GM21360 (cell line): ENCODE measurements at regions not wholly inside any gene's neighbourhood (a gene's known extent, or its start where the extent isn't known, plus 50 kb on each side); places are given as distances from the start of the nearest gene placed in this dataset.
"Not testable (repeated sequence)": the region's sequence is repeated elsewhere in the genome, so short reads cannot be mapped to it uniquely, and the experiment has no call there.

Experiments
- ATAC-seq: cut with Tn5 transposase; IDR thresholded peaks from one replicate; pipeline ENCODE4 v1.9.1; 2021; ENCODE audit warnings: mild to moderate bottlenecking, moderate library complexity; ENCODE audit not compliant: unreplicated experiment

DNA sequence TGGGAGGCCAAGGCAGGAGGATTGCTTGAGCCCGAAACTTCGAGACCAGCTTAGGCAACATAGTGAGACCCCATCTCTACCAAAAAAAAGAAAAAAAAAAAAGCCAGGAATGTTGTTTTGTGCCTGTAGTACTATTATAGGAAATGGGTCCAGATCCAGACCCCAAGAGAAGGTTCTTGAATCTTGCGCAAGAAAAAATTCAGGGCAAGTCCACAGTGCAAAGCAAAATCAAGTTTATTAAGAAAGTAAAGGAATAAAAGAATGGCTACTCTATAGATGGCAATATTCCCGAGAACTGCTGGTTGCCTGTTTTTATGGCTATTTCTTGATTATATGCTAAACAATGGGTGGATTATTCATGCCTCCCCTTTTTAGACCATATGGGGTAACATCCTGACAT lies 51.2 kb upstream of the RDX start:
- ATAC-seq, result no peak

DNA sequence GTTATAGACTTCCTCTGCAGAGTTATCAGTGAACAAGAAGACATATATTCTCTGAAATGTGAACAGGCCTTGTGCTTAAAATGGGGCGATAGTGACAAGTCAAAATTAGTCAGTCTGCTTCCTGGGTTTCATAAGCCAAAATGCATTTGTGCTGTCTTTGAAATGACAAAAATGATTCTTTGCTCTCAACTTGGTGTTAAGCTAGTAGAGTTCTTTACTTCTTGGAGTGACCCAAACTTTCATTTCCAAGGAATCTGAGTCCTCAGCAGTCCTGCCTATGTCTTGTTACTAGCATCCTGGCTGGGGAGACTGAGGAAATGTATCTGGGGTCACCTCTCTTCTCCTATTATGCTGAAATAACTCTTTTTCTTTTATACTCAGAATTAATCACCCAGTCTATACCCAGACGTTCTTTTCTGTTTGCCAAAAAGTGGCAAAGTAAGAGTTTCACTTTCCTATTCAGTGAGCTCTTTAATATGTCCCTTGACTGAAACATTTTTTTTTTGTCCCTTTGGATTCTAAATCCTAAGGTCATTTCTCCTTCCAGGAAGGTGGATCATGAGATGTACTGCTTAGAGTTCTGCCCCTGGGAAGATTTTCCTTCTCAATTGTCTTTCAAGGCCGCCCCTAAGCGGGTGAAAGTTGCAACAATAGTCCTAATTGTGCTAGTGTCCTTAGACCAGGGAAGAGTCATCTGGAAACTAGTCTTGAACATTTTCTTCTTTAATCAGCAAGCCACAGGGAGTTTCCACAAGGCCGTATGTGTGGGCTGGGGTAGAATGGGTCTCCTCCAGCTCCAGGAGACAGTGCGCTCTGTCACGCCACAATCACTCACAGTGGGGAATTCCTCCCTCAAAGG lies 53.0 kb upstream of the RDX start:
- ATAC-seq, result peak; percentile 86

DNA sequence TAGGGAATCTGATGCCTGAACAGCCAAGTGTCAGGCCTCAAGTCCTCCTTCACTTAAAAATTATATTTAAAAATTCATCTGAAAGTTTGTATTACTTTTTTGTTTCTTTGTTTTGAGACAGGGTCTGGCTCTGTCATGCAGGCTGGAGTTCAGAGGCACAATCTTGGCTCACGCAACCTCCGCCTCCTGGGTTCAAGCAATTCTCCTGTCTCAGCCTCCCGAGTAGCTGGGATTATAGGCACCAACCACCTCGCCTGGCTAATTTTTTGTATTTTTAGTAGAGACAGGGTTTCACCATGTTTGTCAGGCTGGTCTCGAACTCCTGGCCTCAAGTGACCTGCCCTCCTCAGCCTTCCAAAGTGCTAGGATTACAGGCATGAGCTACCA lies 53.6 kb upstream of the RDX start:
- ATAC-seq, result not testable (repeated sequence)

DNA sequence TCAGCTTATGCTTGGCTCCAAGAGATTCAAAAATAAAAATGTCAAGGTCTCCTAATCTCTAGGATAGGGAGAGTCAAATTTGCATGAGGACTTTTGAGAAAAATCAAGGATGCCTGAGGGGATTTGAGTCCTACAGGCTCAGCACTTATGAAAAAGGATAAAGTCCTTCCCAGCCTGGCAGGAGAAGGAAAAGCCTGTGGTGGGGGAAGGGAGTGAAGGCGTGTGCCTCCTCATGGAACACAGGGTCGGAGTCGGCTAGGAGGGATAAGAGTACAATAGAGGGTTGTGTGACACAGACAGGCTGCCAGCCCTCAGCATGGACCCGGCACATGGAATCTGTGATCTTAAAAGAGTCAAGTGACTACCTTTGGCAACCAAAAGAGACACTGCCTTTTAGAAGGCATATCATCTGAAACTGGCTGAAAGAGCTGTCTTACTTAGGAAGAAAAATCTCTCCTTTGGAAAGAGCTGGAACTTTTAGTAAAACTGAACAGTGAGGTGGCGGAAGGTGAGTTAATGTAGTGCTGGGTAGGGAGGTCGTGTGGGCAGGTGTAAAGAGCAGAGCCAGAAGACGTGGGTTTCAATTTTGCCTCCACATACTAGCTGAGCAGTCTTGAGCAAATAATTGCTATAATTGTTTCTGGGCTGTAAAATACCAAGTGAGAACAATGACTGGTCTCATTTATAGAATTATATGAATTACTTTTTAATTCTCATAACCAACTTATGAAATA lies 58.8 kb upstream of the RDX start:
- no peak for ATAC-seq

DNA sequence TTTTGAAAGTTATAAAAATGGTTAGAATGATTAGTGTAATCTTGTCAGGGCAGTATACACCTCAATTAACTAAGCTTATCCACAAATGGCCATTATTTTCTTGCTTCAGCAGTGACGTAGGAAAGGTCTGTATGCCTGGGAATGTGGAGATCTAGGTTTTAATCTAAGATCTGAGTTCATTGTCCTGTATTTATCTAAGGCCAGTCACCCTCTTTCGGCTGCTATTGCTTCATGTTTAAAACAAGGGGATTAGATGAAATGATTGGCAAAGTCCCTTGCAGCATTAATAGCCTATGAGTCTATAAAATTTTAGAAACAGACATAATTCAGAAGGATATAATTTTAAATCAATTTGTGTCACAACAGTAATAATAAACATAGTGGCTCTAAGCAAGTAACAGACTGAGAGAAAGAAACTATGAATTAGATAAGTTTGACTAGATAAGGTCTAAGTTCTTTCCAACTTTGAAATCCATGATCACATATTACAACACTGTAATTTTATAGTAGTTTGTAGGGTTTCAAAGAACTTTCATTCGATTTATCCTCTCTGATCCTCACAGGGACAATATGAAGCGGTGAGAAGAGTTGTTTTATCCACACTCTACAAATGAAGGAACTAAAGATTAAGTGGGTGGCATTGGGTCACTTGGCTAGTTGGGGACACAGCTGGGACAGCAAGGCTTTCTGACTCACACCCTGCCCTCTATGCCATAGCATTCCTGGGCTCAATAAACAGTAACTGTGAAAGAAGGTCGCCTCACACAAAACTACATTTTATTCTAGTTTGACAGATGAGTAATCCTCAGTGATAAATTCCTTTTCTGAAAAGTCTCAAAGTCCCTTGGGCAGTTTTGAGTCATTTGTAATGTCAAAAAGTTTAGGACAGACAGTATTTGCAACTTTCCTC lies 60.6 kb upstream of the RDX start:
- no peak for ATAC-seq

DNA sequence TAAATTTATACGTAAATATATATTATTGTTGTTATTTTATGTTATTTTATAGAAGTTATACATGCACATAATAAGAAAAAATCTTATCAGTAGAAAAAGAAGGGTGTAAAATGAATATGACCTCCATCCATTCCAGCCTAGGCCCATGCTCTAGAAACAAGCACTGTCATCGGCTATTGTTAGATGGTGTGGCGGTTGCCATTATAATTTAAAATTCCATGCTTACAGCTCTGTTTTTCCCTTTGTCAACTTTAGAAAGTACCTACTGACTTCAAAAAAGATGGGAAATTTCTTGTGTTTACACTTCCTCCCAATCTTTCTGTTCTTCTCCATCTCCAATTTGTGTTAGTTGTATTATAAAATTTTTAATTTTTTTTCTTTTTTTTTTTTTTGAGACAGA lies 61.9 kb upstream of the RDX start:
- no peak for ATAC-seq

DNA sequence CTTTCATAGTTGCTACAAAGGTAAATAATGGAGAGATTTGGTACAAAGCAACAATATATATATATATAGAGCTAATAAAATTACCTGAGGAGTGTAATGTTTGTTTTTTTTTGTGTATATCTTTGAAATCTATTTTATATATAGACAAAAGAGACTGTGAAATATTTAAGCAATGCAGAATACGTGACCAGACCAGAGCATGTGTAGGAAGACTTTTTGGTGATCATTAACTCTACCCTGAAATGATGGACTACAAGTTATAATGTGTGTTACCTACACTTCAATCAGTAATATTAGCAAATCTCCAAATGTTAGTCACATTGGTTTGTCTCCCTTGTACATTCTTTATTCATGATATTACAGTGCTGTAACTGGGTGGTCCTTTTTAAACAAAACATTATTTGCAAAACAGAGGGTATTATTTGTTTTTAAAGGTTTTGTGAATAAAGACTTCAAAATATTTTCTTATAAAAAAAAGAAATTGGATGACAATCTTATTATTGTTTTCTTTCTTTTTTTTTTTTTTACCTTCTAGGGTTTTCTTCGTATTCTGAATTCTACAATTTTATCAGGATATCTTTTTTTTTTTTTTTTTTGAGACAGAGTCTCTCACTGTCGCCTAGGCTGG lies 64.5 kb upstream of the RDX start:
- ATAC-seq, result not testable (repeated sequence)

DNA sequence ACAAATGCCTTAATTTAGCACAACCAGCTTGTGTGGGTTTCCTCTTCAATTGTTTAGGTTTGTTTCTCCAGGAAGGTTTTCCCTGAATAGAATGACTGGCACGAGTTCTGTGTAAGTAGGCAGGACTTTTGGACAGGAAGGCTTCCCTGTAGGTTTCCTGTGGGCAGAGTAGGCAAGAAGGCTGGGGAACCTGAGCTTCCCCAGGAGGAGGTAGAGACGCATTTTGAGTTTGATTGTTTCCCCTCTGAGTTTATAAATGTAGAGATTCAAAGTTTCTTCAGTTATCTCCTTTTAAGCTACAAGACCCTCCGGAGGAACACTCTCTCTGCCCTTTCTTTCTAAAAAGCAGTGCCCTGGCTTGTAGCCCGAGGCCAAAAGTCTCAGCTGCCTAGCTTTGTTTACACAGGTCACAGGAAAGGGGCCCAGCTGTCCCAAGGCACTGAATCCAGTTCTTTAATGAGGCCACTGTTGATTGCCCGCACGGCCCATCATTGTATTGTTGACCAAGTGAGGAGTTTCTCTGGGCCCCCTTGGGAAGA lies 66.6 kb upstream of the RDX start:
- ATAC-seq, result no peak

DNA sequence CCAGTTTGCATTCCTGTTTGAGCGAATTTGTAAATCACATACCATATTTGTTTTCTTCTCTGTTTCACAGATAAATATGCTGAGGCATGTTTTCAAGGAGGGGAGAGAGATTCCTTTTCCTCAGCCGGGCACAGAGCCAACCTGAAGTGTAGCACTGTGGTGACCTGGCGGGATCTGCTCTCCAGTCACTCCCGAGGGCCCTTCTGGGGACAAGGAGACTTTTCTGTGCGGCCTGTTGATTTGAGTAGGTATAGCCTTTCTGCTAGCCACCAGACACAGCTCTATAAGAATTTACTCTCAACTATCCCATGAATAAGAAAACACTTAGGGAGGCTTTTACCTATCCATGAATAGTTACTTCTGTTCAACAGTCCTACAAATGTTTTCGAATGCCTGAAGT lies 63.5 kb upstream of the FDX1 start:
- ATAC-seq, result no peak

DNA sequence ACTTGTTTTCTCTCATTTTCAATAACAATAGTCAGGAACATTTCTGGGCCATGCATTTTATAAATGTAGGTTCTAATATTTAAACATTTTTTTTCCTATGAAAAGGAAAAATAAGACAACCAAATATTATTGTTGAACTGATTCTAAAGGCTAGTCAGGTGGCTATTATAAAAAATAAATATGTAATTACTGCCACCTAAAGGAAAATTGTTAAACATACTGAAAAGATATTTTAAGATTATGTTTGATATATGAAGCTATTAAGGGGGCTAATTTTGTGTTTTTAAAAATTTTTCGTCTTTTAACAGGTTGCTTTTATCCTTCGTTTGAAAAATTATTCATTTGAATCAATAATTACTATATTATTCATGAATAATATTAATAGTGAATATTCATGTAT lies 62.2 kb upstream of the FDX1 start:
- no peak for ATAC-seq

DNA sequence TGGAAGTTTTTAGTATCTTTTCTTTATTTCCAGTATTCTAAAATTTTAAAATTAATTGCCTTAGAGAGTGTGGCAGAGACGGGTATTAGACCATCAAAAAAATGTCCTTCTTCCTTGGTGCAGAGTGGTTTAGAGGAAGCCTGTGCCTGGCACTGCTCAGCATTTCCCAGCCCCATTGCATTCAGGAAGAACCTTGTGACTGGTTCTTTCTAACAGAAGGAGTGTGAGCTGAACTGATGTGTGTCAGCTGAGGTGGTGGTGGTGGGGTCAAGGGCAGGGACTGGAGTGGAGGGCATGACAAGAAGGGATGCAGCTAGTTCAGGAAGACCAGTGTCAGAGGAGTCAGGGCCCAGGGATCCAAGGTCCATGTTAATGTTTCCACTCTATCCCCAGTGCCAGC lies 58.7 kb upstream of the FDX1 start:
- no peak for ATAC-seq

DNA sequence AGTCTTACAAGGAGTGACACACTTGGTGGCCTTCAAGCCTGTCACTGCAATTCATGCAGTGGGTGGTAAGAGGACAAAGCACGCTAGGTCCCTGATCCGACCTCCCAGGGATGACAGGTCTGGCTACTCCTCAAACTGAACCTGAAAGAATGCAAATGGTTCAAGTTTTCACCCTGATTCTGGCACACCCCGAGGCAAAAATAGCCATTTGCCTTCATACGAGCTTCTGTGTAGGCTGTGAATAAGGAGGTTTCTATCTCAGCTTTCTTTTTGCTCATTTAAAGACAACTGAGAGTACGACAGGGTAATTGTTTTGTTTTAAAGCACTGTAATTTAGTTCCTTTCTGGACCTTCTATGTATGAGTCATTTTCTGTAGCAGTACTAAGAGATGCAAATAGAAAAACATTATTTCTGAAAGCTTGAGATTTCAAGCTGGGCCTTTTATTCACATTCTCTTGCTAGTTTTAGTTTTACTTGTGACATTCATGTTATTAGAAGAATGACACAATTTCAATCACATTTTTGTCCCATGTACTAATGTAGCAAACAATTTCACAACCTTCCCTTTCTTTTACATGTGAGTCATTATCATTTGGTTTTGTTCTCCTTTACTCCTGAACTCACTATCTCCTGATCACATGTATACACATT lies 56.6 kb upstream of the FDX1 start:
- peak; percentile 89 for ATAC-seq

DNA sequence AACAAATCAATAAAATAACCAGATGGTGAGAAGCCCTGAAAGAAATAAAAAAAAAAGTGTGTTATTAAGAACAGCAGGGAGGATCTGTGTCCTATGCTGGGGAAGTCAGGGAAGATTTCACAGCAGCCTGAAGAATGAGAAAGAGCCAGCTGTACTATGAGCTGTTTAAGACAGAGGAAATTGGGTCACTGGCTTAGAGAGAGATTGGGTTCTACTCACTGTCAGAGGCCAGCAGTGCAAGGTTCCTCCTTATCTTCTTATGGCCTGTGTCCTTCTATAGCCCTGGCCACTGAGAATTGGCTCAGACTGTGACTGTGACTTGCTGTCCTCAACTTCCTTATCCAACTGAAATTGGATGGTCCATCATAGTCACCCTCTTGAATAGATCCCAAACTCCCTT lies 54.8 kb upstream of the FDX1 start:
- ATAC-seq, result no peak

DNA sequence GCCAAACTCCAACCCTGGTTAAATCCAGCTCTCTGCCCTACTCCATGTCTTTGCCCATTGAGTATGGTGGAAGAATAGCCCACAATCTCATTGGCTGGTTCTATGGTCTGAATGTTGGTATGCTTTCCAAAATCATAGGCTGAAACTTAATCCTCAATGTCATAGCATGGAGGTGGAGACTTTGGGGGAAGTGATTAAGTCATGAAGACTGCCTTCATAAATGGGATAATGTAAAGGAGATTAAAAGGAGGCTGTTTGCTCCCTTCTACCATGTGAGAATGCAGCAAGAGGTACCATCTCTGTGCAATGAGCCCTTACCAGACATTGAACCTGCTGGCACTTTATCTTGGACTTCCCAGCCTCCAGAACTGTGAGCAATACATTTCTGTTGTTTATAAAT lies 54.4 kb upstream of the FDX1 start:
- no peak for ATAC-seq

DNA sequence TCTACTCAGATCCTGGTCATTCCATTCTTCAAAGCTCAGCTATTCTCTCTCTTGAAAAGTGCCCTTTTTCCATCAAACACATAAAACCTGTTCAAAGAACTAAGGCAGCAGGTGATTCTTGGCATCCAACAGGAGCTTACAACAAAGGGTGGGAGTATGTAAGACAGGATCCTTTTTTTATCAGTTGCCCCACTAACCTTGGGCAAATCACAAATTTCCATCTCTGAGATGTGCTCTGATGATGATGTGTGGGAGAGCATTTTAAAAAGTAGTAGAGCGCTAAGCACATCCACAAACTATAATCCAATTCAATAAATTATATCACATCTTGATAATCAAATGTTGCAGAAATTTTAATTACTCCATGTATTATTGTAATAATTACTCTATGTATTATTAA lies 53.7 kb upstream of the FDX1 start:
- ATAC-seq, result no peak

DNA sequence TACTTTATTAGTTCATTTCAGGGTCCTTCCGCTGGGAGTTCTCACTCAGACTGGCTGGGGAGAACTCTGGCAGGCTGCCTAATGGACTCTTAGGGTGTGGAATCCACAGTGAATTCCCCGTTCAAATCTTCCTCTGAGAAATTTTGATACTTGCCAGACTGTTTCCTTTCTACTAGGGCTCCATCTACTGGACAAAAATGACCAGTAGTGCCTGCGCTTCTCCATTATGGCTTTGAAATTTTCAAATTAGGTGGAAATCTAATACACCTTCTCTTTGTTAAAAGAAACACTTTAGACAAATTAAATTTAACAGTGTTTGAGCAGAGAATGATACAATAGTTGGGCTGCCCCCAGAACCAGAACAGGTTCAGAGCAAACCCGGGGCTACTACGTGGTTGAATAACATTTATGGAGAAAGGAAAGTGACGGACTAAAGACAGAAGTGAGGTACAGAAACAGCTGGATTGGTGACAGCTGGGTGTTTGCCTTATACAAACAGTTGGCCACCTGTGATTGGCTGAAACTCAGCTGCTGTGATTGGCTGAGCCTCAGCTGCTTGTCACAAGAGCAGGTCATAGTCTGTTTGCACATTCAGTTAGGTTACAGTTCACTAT lies 52.9 kb upstream of the FDX1 start:
- no peak for ATAC-seq

DNA sequence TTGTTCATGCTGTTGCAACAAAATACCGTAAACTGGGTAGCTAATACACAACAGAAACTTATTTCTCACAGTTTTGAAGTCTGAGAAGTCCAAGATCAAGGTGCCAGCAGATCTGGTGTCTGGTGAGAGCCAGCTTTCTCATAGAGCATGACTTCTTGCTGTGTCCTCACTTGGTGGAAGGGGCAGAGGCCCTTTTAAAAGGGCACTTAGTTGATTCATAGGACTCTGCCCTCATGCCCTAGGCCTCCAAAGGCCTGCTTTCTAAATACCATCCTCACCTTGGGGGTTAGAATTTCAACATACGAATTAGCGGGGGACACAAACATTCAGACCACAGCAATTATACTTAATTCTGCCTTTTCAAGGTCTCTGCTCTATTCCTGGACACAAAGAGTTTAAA lies 52.3 kb upstream of the FDX1 start:
- ATAC-seq, result no peak

DNA sequence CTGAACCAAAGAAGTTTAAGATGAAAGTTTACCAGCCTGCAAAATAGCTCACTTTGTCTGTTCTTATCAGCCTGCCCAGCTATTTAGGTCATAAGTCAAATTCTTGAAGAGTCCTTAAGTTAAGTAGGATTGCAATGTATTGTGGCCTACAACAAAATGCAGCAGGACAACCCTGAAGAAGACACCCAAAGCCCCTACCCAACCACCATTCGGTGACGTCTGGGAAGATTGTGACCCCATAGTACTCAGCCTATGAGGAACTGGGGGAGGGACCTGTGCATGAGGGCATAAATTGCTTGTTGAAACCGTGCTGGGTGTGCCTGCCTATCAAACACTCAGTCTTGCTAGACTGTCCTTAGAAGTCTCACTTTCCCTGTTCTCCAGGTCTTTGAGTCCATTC lies 50.5 kb upstream of the FDX1 start:
- ATAC-seq, result no peak

DNA sequence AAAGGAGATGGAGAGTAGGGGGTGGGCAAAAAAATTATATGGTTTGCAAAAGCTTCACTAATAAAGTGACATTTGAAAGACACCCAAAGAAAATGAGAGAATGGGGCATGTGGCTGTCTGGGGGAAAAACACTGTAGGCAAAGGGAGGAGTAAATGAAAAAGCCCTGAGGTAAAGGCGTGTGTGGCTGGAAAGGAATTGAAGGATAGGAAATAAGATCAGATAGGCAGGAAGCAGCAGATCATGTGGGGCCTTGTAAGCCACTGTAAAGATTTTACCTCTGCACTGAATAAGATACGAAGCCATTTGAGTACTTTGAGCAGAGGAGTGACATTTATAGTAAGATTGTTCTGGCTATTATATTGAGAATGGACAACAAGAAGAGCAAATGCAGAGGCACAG lies 49.8 kb upstream of the FDX1 start:
- no peak for ATAC-seq
